Renal cortical epithelial cell (primary cell): ENCODE measurements at regions not wholly inside any gene's neighbourhood (a gene's known extent, or its start where the extent isn't known, plus 50 kb on each side); places are given as distances from the start of the nearest gene placed in this dataset.
"Not testable (repeated sequence)": the region's sequence is repeated elsewhere in the genome, so short reads cannot be mapped to it uniquely, and the experiment has no call there.

ENCODE experiments used
- DNase-seq: peaks from one replicate; pipeline ENCODE4 v3.0.0-alpha.2; 2011; ENCODE audit warnings: low read depth

- not testable (repeated sequence) for DNase-seq
Observed at GRCh38 chr1:196002296-196002695, 605.9 kb downstream of the KCNT2 start.

GRCh38 chr1:196001188-196001587 is 607.1 kb downstream of the KCNT2 start:
- DNase-seq: no peak

GRCh38 chr1:195999022-195999421 is 609.2 kb downstream of the KCNT2 start:
- DNase-seq: no peak

GRCh38 chr1:195981448-195982139 is 626.6 kb downstream of the KCNT2 start:
- DNase-seq: peak; percentile 21

GRCh38 chr1:195979646-195980045 is 628.6 kb downstream of the KCNT2 start:
- DNase-seq: no peak

- DNase-seq: no peak
Observed at GRCh38 chr1:195973311-195973904, 634.8 kb downstream of the KCNT2 start.

GRCh38 chr1:195971589-195971988 is 636.7 kb downstream of the KCNT2 start:
- no peak for DNase-seq

GRCh38 chr1:195970209-195970608 is 638.0 kb downstream of the KCNT2 start:
- DNase-seq: no peak

- no peak for DNase-seq
Observed at GRCh38 chr1:195965475-195965874, 642.8 kb downstream of the KCNT2 start.

GRCh38 chr1:195965036-195965435 is 643.2 kb downstream of the KCNT2 start:
- DNase-seq: no peak

- DNase-seq: no peak
Observed at GRCh38 chr1:195964516-195964915, 643.7 kb downstream of the KCNT2 start.

GRCh38 chr1:195962051-195962450 is 646.2 kb downstream of the KCNT2 start:
- DNase-seq: no peak

- DNase-seq: no peak
Observed at GRCh38 chr1:195960580-195960979, 647.7 kb downstream of the KCNT2 start.

- no peak for DNase-seq
Observed at GRCh38 chr1:195958131-195958530, 650.1 kb downstream of the KCNT2 start.

- DNase-seq: no peak
Observed at GRCh38 chr1:195956845-195957244, 651.4 kb downstream of the KCNT2 start.

GRCh38 chr1:195954848-195955247 is 653.4 kb downstream of the KCNT2 start:
- DNase-seq: peak; percentile 7

GRCh38 chr1:195951313-195951712 is 656.9 kb downstream of the KCNT2 start:
- no peak for DNase-seq

GRCh38 chr1:195948123-195948895 is 659.9 kb downstream of the KCNT2 start:
- DNase-seq: no peak

GRCh38 chr1:195946500-195946899 is 661.7 kb downstream of the KCNT2 start:
- DNase-seq: no peak

GRCh38 chr1:195941795-195942194 is 666.4 kb downstream of the KCNT2 start:
- no peak for DNase-seq

- DNase-seq: no peak
Observed at GRCh38 chr1:195941314-195941713, 666.9 kb downstream of the KCNT2 start.

- peak; percentile 0 for DNase-seq
Observed at GRCh38 chr1:195939844-195940243, 668.4 kb downstream of the KCNT2 start.
